Right lobe of liver (tissue), 6 donors: ENCODE measurements at regions not wholly inside any gene's neighbourhood (a gene's known extent, or its start where the extent isn't known, plus 50 kb on each side); places are given as distances from the start of the nearest gene placed in this dataset.

Experiments used
- ATAC-seq, 4 donors: fragments of 200-7000 bp; cut with Tn5 transposase; one replicate each; pipeline ENCODE4 v1.9.1; 2020; ENCODE audit warnings: mild to moderate bottlenecking in 4 of 4, moderate library complexity in 4 of 4
- DNase-seq, 3 donors: peaks; one replicate each; pipeline ENCODE4 v3.0.0-alpha.2; 2020
- H3K27ac ChIP-seq, 3 donors: fragments of 200-600 bp; one replicate each; pipeline ENCODE4 v1.8.0; 2022
- H3K27me3 ChIP-seq, 2 donors: fragments of 200-600 bp; one replicate each; pipeline ENCODE4 v1.8.0; 2022
- H3K36me3 ChIP-seq, 4 donors: fragments of 200-600 bp; sonication (generic) in 1 of 4; one replicate each; pipeline versions ENCODE4 v1.5.1 to v1.8.0; 2017 to 2022; ENCODE audit warnings: control low read depth in 1 of 4
- H3K4me1 ChIP-seq, 4 donors: fragments of 200-600 bp; sonication (generic) in 1 of 4; one replicate each; pipeline versions ENCODE4 v1.5.1 to v1.8.0; 2017 to 2022; ENCODE audit warnings: control low read depth in 1 of 4
- H3K4me3 ChIP-seq, 3 donors: fragments of 200-600 bp; one replicate each; pipeline ENCODE4 v1.8.0; 2022
- H3K9me3 ChIP-seq, 4 donors: fragments of 200-600 bp; sonication (generic) in 1 of 4; one replicate each; pipeline versions ENCODE4 v1.5.1 to v1.8.0; 2017 to 2022; ENCODE audit warnings: control low read depth in 1 of 4
- POLR2A ChIP-seq: fragments of 450-650 bp; IDR thresholded peaks from one replicate; pipeline ENCODE4 v1.6.1; 2017; ENCODE audit warnings: antibody characterized with exemption, mild to moderate bottlenecking
- WGBS: methylation state at CpG from one replicate; pipeline ENCODE4 v1.1.6; 2018; ENCODE audit warnings: low coverage, low lambda C conversion rate; ENCODE audit not compliant: insufficient coverage; ENCODE audit errors: missing lambda C conversion rate; 5-methylcytosine and 5-hydroxymethylcytosine counted together
- intact Hi-C, 2 donors: fragments of 100-400 bp; cut with DNase I; formaldehyde crosslinking; loops; one replicate each; pipeline versions ENCODE4 v1.11.2 to v1.14.1; 2022
- TF ChIP-seq, protein P1 (sequence below), 4 donors: fragments of 200-600 bp in 3 of 4; fragments of 450-650 bp in 1 of 4; IDR thresholded peaks; one replicate each; pipeline versions ENCODE4 v1.5.1 to v1.8.0; 2016 to 2022; ENCODE audit warnings: antibody characterized with exemption in 4 of 4, mild to moderate bottlenecking in 2 of 4
- donor health status: DM: no; HTN: yes; CAD: no.
- donor health status: DM: no; HTN: no; CAD: no.
- donor health status: DM: no; HTN: no; CAD: no.
- donor health status: DM: no; HTN: yes; CAD: no.
- donor health status: DM: no; HTN: yes; CAD: no.

DNA sequence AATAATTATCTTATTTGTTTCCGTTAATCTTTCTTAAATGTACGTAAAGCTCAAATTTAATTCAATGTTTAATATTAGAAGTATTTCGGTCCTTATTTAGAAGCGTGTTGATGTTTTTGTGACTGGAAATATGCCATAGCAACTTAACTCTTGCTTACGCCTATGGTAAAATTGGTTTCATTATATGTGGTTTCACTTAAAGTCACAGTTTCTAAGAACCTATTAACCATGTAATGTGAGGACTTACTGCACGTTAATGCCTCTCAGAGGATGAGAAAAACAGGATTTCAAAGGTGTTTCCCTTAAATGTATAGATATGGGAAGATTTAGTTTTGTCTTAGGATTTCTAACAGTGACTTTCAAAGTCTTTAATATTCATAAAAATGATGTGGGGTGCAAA is 206.4 kb upstream of the IL15 start:
- no peaks in the 10 kb centered on the region for H3K27me3 ChIP-seq
- 76% methylated on average over 6 of the region's 6 CpGs for WGBS
- intact Hi-C loops: no loop called here
- H3K9me3 ChIP-seq: no peaks in the 10 kb centered on the region
- no peak for DNase-seq
- no peak for ATAC-seq
- TF ChIP-seq POLR2A: no peak
- TF ChIP-seq, protein P1, sequence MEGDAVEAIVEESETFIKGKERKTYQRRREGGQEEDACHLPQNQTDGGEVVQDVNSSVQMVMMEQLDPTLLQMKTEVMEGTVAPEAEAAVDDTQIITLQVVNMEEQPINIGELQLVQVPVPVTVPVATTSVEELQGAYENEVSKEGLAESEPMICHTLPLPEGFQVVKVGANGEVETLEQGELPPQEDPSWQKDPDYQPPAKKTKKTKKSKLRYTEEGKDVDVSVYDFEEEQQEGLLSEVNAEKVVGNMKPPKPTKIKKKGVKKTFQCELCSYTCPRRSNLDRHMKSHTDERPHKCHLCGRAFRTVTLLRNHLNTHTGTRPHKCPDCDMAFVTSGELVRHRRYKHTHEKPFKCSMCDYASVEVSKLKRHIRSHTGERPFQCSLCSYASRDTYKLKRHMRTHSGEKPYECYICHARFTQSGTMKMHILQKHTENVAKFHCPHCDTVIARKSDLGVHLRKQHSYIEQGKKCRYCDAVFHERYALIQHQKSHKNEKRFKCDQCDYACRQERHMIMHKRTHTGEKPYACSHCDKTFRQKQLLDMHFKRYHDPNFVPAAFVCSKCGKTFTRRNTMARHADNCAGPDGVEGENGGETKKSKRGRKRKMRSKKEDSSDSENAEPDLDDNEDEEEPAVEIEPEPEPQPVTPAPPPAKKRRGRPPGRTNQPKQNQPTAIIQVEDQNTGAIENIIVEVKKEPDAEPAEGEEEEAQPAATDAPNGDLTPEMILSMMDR (IDR thresholded peaks at IDR 0.05): no peak
- no peak overlapping the region for H3K27ac ChIP-seq
- H3K36me3 ChIP-seq: no peaks in the 10 kb centered on the region
- H3K4me3 ChIP-seq: no peak overlapping the region
- no peaks in the 10 kb centered on the region for H3K4me1 ChIP-seq

DNA sequence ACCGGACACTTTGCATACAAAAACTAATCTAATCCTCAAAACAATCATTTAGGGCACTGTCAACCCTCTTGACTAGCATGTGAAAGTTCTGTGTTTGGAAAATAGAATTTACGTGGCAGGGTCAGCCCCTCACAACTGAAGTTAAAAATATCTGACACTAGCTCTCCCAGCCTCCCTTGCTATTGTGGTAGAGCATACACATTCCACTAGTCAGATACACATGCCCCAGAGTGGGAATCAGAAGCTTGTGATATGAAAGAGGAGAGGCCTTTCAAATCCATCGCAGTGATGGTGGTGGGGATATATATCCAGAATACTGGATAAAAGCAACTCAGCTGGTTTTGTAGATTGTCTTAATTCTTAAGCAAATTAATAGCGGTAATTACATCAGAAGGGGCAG is 205.7 kb upstream of the IL15 start:
- H3K27me3 ChIP-seq: no peaks in the 10 kb centered on the region
- WGBS: 96% methylated on average over 4 of the region's 4 CpGs
- intact Hi-C loops: no loop called here
- H3K36me3 ChIP-seq: no peaks in the 10 kb centered on the region
- no peaks in the 10 kb centered on the region for H3K9me3 ChIP-seq
- ATAC-seq (no peak), DNase-seq (no peak)
- no peak overlapping the region for H3K27ac ChIP-seq
- TF ChIP-seq, protein P1 (IDR thresholded peaks at IDR 0.05): no peak
- no peak for TF ChIP-seq POLR2A
- no peak overlapping the region for H3K4me3 ChIP-seq
- H3K4me1 ChIP-seq: no peaks in the 10 kb centered on the region

DNA sequence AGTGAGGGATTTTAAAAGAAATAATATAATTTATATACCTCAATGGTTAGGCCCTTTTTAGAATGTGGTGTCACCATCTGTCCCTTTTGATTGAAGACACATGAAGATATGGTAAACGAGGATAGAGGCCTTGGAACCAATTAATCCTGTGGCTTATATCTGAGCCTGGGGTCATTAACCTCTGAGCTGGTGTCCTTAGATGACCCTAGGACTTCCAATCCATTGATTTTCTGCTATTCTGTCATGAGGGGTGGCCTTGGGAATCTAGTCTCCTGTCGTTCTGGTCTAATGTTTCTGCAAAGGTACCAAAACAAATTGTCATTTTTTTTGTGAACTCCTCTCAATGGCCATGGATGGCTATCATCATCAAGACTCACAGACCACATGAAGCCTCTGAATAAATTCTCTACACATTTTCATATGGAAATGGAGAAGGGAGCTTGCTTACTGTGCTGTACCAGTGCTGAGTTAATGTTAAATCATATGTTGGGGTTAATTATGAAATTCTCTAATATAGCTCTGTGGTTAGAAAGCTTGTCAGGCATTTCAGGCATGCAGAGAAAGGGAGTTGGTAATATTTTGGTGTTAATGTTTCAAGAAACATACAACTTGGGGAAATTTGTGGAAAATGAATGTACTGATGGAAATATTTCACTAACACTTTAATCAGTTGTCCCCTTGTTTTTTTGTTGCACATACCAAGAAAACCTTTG is 204.2 kb upstream of the IL15 start:
- Histone ChIP-seq H3K27me3 (no peaks in the 10 kb centered on the region), H3K9me3 (no peaks in the 10 kb centered on the region), H3K4me3 (no peak overlapping the region), H3K4me1 (no peaks in the 10 kb centered on the region), H3K36me3 (no peaks in the 10 kb centered on the region), H3K27ac (no peak overlapping the region)
- no peak for TF ChIP-seq POLR2A
- TF ChIP-seq, protein P1 (IDR thresholded peaks at IDR 0.05): no peak
- DNase-seq (no peak), ATAC-seq (peak in 3 of 4 donors; percentile 18 to 55 (median 28))
- intact Hi-C loops: no loop called here
- WGBS: 17% methylated on average over 2 of the region's 2 CpGs

DNA sequence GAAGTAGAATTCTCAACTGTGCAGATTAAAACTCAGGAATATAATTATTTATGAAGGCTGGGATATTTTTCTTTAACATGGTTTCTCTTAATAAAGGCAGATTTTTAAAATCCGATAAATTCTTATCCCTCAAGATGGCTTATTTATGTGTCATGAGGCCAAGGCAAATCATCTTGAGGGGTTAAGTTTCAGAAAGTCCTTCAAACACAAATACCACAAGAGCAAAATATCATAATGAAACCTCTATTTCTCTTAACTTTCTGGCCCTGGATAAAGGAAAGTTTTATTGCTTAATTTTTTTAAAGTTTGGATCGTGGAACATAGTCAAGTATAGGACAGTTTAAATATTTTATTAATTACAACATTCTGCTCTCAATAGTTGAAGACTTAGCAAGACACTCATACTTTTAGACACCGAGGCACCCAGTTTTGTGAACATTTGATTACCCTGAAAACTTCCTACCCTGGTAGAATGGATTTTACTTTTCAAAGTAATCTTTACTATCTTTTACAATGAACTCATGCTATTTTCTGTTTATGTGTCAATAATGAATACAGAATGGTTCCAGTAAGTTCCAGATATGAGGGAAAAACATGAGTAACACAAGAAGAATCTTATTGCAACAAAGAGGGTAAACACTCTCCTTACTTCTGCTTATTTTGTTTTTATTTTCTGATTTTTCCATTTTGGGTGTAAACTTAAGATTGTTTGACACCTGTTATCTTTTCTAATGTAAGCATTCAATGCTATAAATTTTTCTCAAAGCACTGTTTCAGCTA is 200.7 kb upstream of the IL15 start:
- Histone ChIP-seq H3K36me3 (no peaks in the 10 kb centered on the region), H3K9me3 (no peaks in the 10 kb centered on the region), H3K27me3 (no peaks in the 10 kb centered on the region), H3K27ac (no peak overlapping the region), H3K4me3 (no peak overlapping the region), H3K4me1 (no peaks in the 10 kb centered on the region)
- intact Hi-C loops: no loop called here
- TF ChIP-seq, protein P1 (IDR thresholded peaks at IDR 0.05): no peak
- no peak for TF ChIP-seq POLR2A
- ATAC-seq: no peak
- no peak for DNase-seq
- WGBS: 41% methylated on average over 3 of the region's 3 CpGs
